ENCODE measurements at regions not wholly inside any gene's neighbourhood (a gene's known extent, or its start where the extent isn't known, plus 50 kb on each side); places are given as distances from the start of the nearest gene placed in this dataset.
A peak's percentile ranks its signal among the peaks of the same experiment; 100 is the strongest.

DNA sequence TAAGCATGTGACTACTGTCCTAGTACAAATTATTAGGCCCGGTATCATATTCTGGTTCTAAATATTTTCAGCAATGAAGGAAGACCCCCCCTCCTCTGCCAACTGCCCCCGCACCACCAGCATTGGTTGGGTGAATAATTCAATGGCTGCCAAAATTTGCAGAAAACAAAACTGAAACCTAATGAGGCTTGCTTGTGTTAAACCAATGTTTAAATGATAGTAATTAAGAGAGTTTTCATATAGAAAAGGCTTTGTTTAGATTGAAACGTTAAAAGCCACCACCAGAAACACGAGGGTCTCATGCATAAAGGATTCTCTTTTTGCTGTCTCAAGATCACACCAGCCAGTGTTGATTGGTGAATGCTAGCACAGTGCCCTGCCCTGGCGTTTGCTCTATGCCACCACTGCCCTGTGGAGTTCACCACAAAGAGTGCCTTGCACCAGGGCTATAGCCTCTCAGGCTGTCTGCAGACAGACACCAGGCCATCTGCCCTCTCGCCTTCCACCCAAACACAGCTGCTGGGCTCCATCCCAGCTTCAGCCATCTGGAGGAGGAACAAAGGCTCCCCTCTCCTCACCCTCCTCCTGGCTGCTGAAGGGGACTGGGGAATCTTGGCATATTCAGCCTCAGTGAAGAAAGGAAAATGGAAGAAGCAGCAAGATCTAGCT lies 200.3 kb upstream of the PFN2 start (continued):
- TF ChIP-seq ASH1L (IDR thresholded peaks at IDR 0.05; ENCODE audit: borderline replicate concordance, low read depth, partially characterized antibody) = no peak
- no peak for TF ChIP-seq CHD4 (IDR thresholded peaks at IDR 0.05; ENCODE audit: insufficient read depth, insufficient replicate concordance, low read depth, low read length, poor library complexity, severe bottlenecking)
- no peak for TF ChIP-seq ARNT (IDR thresholded peaks at IDR 0.05)
- TF ChIP-seq ZEB2 (IDR thresholded peaks at IDR 0.05) = no peak

GRCh38 chr3:150169330-150169940 lies 198.7 kb upstream of the PFN2 start:
- ChIA-PET CTCF (ENCODE audit: low intra/inter-chr PET ratio) (no interaction called here), POLR2A (interaction anchor here (0.6 to 2.1 kb wide), 2 partner anchors 9 to 14 kb away, joined by 3 to 8 read pairs; no protein-coding TSS in a partner anchor)
- Histone ChIP-seq H3K79me2 (ENCODE audit: control insufficient read depth, insufficient read depth, low read length) (no peaks in the 10 kb centered on the region), H3K9me1 (ENCODE audit: control insufficient read depth, insufficient read depth, low read length) (no peaks in the 10 kb centered on the region), H3K9me3 (replicated peaks; ENCODE audit: control insufficient read depth, insufficient read depth, low read depth, low read length) (no peaks in the 10 kb centered on the region; the same call in 1 of the 2 replicates), H3K4me2 (ENCODE audit: insufficient read depth, low read length) (peak overlapping the region; percentile 2; the same call in 1 of the 2 replicates), H3K9ac (ENCODE audit: insufficient read depth in 1 of 2, low read depth in 2 of 2, low read length in 2 of 2) (no peak overlapping the region), H2AFZ (ENCODE audit: low read depth, low read length) (peak overlapping the region; percentile 68), H3K27ac (ENCODE audit: extremely low read depth, low read depth, low read length) (0 out of 3 replicates have a peak overlapping the region, but pooled peaks have one; percentile 15), H3K27me3 (ENCODE audit: control insufficient read depth in 2 of 2, insufficient read depth in 2 of 2, low read length in 2 of 2) (0 out of 5 replicates have a peak, but pooled peaks cover 0 to 6% of the 10 kb centered on the region in 2 experiments), H3K36me3 (ENCODE audit: control insufficient read depth, insufficient read depth, low read length) (no peaks in the 10 kb centered on the region), H4K20me1 (replicated peaks; ENCODE audit: control insufficient read depth, insufficient read depth, low read length) (no peaks in the 10 kb centered on the region), H3K4me3 (no peak overlapping the region), H3K4me1 (replicated peaks in 1 of 2; ENCODE audit: control insufficient read depth in 2 of 2, insufficient read depth in 2 of 2, low read length in 2 of 2) (peaks cover 0 to 14% of the 10 kb centered on the region in 2 experiments; a peak in 3 of 5 replicates)
- no TSS peak for BruUV-seq (replicated peaks)
- intact Hi-C loops (cut with micrococcal nuclease) (no loop called here), in situ Hi-C loops (cut with MboI) (no loop called here)
- FAIRE-seq (peak; percentile 11), DNase-seq (ENCODE audit: extremely low read depth in 1 of 4, low spot score in 3 of 4) (peak in 1 of 4 experiments; percentile 31), ATAC-seq (peak; percentile 75)
- 16% methylated on average over 5 of the region's 5 CpGs for WGBS (ENCODE audit: insufficient coverage, low coverage, missing lambda C conversion rate)
- TF ChIP-seq ZNF655 (CRISPR knock-in tag; IDR thresholded peaks at IDR 0.05) = no peak
- 0 out of 4 replicates have a peak, but pooled peaks of 1 of the 2 experiments have one; percentile 12 for TF ChIP-seq NRF1 (conservative IDR thresholded peaks at IDR 0.05 in 1 of 2, IDR thresholded peaks at IDR 0.05 in 1 of 2)
- no peak for TF ChIP-seq ZNF507 (tag; conservative IDR thresholded peaks at IDR 0.05)
- TF ChIP-seq CXXC5 (CRISPR knock-in tag; IDR thresholded peaks at IDR 0.05) = peak; percentile 19; the same call in 1 of the 2 replicates
- TF ChIP-seq E2F6 (IDR thresholded peaks at IDR 0.05; ENCODE audit: borderline replicate concordance in 1 of 2, extremely low read depth in 1 of 2, insufficient read depth in 1 of 2, insufficient read length in 1 of 2, low read depth in 1 of 2, low read length in 1 of 2, poor library complexity in 1 of 2, severe bottlenecking in 1 of 2) = peak in 1 of 2 experiments; percentile 33
- TF ChIP-seq BACH1 (tag; IDR thresholded peaks at IDR 0.05) = peak; percentile 85
- TF ChIP-seq YBX1 (IDR thresholded peaks at IDR 0.05) = no peak
- TF ChIP-seq MAFF (IDR thresholded peaks at IDR 0.05; ENCODE audit: low read length) = peak; percentile 93
- no peak for TF ChIP-seq BDP1 (IDR thresholded peaks at IDR 0.05; ENCODE audit: insufficient read depth, insufficient read length)
- TF ChIP-seq MNT (conservative IDR thresholded peaks at IDR 0.05) = peak in 1 of 2 experiments; percentile 22; a peak in 1 of 4 replicates
- no peak for TF ChIP-seq HES1 (IDR thresholded peaks at IDR 0.05; ENCODE audit: low read depth)
